NCI-H2029 treated with DMSO at 0.1 percent for 48 hours (cell line): ENCODE measurements at regions not wholly inside any gene's neighbourhood (a gene's known extent, or its start where the extent isn't known, plus 50 kb on each side); places are given as distances from the start of the nearest gene placed in this dataset.
"Not testable (repeated sequence)": the region's sequence is repeated elsewhere in the genome, so short reads cannot be mapped to it uniquely, and the experiment has no call there.

Experiments
- DNase-seq: peaks from one replicate; lab custom pipeline; 2025; lab: John Stamatoyannopoulos, UW

DNA sequence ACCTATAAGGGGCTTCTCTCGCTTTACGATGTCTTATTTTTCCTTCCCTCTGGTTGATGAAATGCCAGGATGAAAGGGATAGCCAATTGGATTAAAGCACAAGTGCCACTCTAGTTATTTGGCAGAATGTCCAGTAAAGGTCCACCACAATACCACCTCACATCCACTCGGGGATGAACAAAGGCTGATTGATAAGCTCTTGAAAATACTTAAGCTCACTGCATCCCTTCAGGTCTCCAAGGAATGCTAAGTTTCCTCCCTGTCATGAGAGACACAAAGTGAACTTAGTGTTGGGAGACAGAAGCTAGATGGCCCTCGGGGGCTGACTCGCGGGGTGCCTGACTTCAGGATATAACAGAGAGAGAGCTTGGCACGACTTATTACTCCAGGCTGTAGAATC lies 185.9 kb upstream of the ZNF644 start:
- DNase-seq = not testable (repeated sequence)

GRCh38 chr1:91204150-91204549 lies 182.3 kb upstream of the ZNF644 start:
- not testable (repeated sequence) for DNase-seq

- no peak for DNase-seq
Observed at GRCh38 chr1:91201694-91202093, 179.9 kb upstream of the ZNF644 start.

- no peak for DNase-seq
Observed at GRCh38 chr1:91201176-91201575, 179.3 kb upstream of the ZNF644 start.

GRCh38 chr1:91200675-91201074 lies 178.8 kb upstream of the ZNF644 start:
- DNase-seq = no peak

DNA sequence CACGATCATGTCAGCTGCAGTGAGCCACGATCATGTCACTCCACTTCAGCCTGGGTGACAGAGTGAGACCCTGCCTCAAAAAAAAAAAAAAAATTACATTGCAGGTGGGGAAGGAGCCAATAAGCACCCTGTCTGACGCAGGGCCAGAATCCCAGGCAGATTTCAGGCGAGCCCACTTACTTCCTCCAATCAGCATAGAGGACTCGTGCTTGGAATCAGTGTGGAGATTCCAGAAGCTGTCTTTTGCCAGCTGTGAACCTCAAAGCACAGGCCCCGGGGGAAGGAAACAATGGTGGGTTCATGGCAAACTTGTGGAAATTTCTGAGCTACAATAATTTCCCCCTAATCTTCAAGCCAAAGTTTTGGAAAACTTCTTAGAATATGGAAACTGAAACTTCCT lies 178.2 kb upstream of the ZNF644 start:
- no peak for DNase-seq

- no peak for DNase-seq
Observed at GRCh38 chr1:91190996-91191395, 169.2 kb upstream of the ZNF644 start.

DNA sequence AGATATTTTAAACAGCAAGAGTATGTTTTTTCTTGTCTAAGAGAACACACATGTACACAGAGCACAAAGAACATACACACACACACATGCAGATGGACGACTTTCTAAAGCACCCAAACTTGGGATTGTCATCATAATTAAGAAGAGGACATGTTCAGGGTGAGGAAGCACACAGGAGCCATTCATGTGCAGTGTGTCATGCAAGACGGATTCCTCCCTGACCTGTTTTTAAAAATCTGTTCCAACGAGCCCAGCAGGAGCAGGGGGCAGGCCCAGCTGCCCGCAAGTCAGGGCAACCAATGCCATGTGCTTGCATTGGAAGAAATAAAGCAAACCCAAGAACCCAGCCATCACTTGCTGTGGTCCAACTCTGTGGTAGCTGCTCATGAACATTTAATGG lies 167.3 kb upstream of the ZNF644 start:
- DNase-seq = no peak

- not testable (repeated sequence) for DNase-seq
Observed at GRCh38 chr1:91182807-91183206, 161.0 kb upstream of the ZNF644 start.

DNA sequence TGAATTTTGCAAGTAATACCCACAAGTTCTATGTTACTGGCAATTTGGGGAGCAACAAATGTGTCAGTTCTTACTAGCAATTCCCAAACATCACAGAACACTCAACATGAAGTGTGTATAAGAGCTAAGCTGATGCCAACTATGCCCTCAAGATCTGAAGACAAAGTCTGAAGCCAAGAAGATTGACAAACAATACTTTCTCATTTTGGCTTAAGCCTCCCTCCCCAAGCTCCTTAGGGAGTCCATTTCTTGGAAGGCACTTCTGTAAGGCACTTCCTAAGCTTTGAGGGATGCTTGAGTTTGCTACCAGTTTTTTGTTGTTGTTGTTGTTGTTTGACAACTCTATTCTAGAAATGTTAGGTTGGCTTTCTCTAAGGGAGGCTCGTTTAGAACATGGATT lies 154.4 kb upstream of the ZNF644 start:
- DNase-seq = no peak

DNA sequence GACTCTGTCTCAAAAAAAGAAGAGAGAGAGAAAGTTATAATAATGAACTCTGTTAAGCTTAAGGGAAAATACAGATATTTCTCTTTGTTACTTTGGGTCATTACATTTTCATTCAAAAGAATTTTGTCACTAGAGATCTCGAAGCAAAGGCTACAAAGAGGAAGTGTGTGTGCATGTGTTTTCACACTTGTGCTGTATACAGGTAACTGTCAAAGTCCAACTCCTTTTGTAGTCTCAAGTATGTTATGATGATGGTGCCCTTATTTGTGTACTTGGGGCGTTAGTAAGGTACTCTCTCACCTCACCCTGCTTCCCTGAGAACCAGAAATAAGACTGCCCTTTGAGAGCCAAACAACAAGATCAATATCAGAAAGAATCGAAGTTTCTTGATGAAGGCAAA lies 152.9 kb upstream of the ZNF644 start:
- DNase-seq = no peak

- no peak for DNase-seq
Observed at GRCh38 chr1:91173346-91173890, 151.6 kb upstream of the ZNF644 start.

GRCh38 chr1:91172541-91172940 lies 150.7 kb upstream of the ZNF644 start:
- DNase-seq = no peak

DNA sequence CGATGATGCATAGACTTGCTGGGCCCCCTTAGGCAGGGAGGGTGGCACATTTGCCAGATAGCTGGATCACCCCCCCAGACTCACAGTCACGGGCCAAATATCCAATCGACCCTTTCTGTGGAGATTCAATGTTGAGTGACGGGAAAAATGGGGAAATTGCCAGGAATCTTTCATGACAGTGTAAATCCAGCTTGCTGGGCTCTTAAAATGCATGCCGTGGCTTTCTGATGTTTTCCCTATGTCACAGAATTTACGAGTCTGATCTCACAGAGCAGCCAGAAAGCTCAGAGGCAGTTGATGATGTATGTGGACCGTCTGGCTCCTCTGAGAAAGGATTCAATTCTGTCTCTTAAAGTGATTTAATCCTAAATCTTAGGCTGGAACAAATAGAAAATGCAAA lies 150.1 kb upstream of the ZNF644 start:
- no peak for DNase-seq

DNA sequence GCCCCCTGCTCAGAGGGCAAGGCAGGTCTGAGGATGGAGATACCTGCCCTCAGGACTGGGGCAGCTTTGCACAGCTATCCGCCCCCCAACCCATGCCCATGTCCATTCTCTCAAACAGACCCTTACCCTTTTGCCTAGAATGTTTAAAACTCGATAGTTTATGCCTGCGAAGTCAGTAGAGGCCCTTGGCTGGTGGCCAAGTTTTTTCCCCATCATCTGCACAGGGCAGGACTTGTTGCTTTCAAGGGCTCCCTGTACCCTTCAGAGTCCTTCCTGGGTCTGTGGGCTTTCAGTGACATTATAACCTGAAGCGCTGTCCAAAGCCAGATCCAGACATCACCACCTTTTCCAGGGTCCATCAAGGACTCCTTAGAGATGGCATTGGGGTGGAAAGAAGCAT lies 148.7 kb upstream of the ZNF644 start:
- no peak for DNase-seq

- peak; percentile 79 for DNase-seq
Observed at GRCh38 chr1:91166106-91166712, 144.4 kb upstream of the ZNF644 start.

DNA sequence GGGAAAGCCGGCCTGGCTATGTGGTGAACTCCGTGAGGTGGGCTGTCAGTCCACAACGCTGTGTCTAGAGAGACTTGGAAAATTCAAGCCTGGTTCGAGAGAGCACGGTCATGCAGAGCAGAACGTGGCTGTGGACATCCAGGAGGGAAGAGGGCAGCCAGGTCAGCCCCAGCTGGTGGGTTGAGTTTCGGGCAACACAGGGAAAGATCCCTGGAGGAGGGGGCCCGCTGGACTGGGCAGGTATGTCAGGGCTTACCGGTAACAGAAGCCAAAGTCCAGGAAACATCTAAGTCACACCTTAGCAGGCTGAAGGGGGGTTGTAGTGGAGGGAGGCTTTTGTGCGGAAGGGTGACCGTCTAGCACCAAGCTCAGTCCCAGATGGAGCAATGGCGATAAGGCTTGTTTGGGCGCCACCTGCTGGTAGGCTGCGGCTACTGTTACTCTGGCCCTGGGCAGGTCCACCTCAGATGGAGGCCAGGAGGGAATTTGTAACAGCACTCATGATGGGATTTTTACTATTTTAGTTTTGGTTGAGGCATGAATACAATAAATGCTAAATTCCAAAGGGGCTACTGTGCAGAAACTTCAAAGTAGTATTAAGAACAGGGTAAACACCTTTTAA lies 143.3 kb upstream of the ZNF644 start:
- peak; percentile 56 for DNase-seq

DNA sequence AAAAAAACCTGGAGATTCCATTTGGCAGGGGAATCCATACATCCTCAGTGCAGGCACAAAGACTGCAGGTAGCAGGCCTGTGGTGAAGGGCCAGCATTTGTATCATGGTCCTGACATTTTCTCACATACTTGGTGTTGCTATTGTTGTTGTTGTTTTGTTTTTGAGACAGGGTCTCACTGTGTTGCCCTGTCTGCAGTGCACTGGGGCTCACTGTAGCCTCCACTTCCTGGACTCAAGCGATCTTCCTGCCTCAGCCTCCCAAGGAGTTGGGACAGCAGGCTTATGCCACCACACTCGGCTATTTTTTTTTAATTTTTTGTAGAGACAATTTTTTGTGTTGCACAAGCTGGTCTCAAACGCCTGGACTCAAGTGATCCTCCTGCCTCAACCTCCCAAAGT lies 140.8 kb upstream of the ZNF644 start:
- DNase-seq = no peak

- DNase-seq = no peak
Observed at GRCh38 chr1:91161749-91162148, 139.9 kb upstream of the ZNF644 start.

DNA sequence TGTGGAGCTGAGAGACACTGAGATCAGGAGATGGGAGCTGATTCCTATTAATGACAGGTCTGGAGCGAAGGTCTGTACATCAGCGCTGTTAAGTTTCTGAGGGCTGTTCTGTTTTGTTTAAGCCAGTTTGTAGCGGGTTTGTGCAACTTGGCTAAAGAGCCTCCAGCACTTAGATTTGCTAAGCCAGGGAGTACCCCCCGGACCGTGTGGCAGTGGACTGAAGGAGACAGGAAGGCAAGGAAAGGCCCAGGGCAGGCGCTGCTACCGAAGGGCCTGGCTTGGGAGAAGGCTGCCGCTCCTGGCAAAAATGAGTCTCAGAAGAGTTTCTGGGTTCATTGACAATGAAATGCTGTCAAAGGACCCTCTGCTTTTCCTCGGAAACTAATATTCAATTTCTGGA lies 139.3 kb upstream of the ZNF644 start:
- DNase-seq = no peak

DNA sequence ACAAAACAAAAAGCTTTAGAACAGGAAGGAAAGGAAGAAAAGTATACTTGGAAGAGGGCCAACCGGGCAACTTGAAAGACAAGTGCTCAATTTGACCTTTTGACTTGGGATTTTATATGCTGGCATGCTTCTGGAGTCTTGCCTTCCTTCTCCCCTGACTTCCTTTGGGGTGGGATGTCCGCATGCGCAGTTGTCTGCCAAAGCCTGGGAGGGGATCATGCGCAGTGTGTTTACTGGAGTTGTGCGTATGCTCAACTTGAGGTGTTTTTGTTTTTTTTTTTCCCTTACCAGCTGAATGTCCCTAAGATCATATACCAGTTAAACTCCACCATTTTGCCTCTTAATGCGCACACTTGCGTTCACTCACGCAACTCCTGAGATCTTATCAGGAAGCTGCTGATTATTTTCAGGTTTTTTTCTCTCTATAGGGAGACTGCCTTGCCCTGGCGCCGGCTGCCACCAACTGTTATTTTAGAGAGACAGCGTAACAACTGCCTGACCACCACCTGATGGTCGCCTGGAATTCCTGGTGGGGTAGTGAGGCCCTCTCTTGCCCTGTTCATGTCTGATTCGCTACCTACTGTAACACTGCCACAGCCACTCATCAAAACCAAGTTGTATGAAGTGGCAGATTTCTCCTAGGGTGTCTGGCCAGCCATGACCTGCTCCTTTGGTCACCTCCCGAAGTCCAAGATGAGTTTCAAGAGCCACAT lies 138.7 kb upstream of the ZNF644 start:
- DNase-seq = no peak

- no peak for DNase-seq
Observed at GRCh38 chr1:91153341-91153740, 131.5 kb upstream of the ZNF644 start.

DNA sequence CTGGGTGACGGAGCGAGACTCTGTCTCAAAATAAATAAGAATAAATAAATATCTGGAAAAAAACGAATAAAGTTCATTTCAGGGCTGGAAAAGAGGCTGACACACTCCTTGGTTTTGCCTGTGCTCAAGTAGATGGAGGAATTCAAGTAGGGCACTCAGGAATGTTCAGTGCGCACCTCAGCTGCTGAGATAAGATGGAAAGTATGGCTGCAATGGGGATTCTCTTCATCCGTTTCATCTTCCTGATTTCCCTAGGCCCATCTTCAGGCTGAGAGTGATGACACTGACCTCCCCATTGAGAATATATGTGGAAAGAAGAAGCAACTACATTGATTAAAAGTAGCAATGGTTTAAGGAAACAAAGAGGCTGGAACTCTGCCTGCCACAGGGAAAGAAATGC lies 130.5 kb upstream of the ZNF644 start:
- DNase-seq = no peak
